Smooth muscle cell (in vitro differentiated cells): ENCODE measurements at regions not wholly inside any gene's neighbourhood (a gene's known extent, or its start where the extent isn't known, plus 50 kb on each side); places are given as distances from the start of the nearest gene placed in this dataset.

Experiments used
- DNase-seq: peaks from one replicate; lab custom pipeline; 2025; ENCODE audit not compliant: unreplicated experiment; lab: John Stamatoyannopoulos, UW
- H2AFZ ChIP-seq: fragments of 200-600 bp; sonication (generic); 2 replicates; pipeline ENCODE4 v1.6.0; 2016; ENCODE audit warnings: antibody characterized with exemption, low read depth, mild to moderate bottlenecking
- H3F3A ChIP-seq: fragments of 200-600 bp; sonication (generic); 2 replicates; pipeline ENCODE4 v1.6.0; 2017; ENCODE audit warnings: antibody characterized with exemption, low read depth
- H3K27ac ChIP-seq: fragments of 200-600 bp; sonication (generic); 2 replicates; pipeline ENCODE4 v1.5.1; 2016; ENCODE audit warnings: low read depth, mild to moderate bottlenecking
- H3K27me3 ChIP-seq: fragments of 200-600 bp; sonication (generic); 2 replicates; pipeline ENCODE4 v1.6.1; 2016; ENCODE audit warnings: low read depth, mild to moderate bottlenecking
- H3K36me3 ChIP-seq: fragments of 200-600 bp; sonication (generic); 2 replicates; pipeline ENCODE4 v1.5.1; 2016; ENCODE audit warnings: low read depth
- H3K4me1 ChIP-seq: fragments of 200-600 bp; sonication (generic); 2 replicates; pipeline ENCODE4 v1.5.1; 2016; ENCODE audit warnings: low read depth
- H3K4me2 ChIP-seq: fragments of 200-600 bp; sonication (generic); 2 replicates; pipeline ENCODE4 v1.6.0; 2016; ENCODE audit warnings: mild to moderate bottlenecking
- H3K4me3 ChIP-seq: fragments of 200-600 bp; sonication (generic); 2 replicates; pipeline ENCODE4 v1.5.1; 2016; ENCODE audit warnings: mild to moderate bottlenecking
- H3K79me2 ChIP-seq: fragments of 200-600 bp; sonication (generic); 2 replicates; pipeline ENCODE4 v1.6.0; 2016; ENCODE audit warnings: low read depth, mild to moderate bottlenecking
- H3K9ac ChIP-seq: fragments of 200-600 bp; sonication (generic); 2 replicates; pipeline ENCODE4 v1.6.0; 2016; ENCODE audit warnings: low read depth
- H3K9me3 ChIP-seq: fragments of 200-600 bp; sonication (generic); replicated peaks from 2 replicates; pipeline ENCODE4 v1.5.1; 2016; ENCODE audit warnings: low read depth
- H4K20me1 ChIP-seq: fragments of 200-600 bp; sonication (generic); 2 replicates; pipeline ENCODE4 v1.6.0; 2016; ENCODE audit warnings: low read depth
- CTCF ChIP-seq: fragments of 200-600 bp; sonication (generic); IDR thresholded peaks from 2 replicates; pipeline ENCODE4 v1.5.1; 2017; ENCODE audit warnings: borderline replicate concordance, mild to moderate bottlenecking, antibody characterized with exemption; ENCODE audit not compliant: insufficient read depth, poor library complexity, severe bottlenecking
- WGBS: methylation state at CpG from one replicate; pipeline ENCODE4 v1.1.7; 2016; ENCODE audit warnings: low lambda C conversion rate; 5-methylcytosine and 5-hydroxymethylcytosine counted together

DNA sequence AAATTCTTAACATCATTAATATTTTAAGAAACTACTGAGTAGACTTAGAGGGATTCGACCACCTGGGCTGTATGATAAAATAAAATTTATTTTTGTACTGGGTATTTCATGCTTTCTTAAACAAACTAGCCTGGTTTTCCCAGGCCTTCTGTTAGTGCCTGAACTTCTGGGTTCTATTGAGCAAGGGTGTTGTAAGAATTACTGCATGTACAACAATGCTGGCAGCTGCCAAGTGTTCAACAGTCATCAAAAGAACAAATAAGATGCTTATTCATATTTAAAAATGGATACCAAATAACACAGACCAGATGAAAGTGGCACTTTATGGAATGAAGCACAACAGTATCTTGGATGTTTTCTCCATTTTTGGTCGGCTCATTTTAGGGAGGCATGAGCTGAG lies 123.2 kb upstream of the FBXL7 start:
- no peak overlapping the region for H3K9ac ChIP-seq
- no peak overlapping the region for H3K4me2 ChIP-seq
- H3K27ac ChIP-seq, result no peak overlapping the region
- H3K36me3 ChIP-seq, result no peaks in the 10 kb centered on the region
- H3K27me3 ChIP-seq, result peaks cover 23% of the 10 kb centered on the region
- H3K4me1 ChIP-seq, result no peaks in the 10 kb centered on the region
- WGBS, result 82% methylated on average over 2 of the region's 2 CpGs
- H3K4me3 ChIP-seq, result no peak overlapping the region
- no peak for TF ChIP-seq CTCF
- H3K79me2 ChIP-seq, result no peaks in the 10 kb centered on the region
- H2AFZ ChIP-seq, result no peak overlapping the region
- H3K9me3 ChIP-seq, result no peaks in the 10 kb centered on the region
- H4K20me1 ChIP-seq, result no peaks in the 10 kb centered on the region
- no peak for DNase-seq
- no peaks in the 10 kb centered on the region for H3F3A ChIP-seq

GRCh38 chr5:15376088-15376487 lies 123.9 kb upstream of the FBXL7 start:
- DNase-seq, result no peak
- Histone ChIP-seq H3K9ac (no peak overlapping the region), H3K27me3 (peaks cover 20% of the 10 kb centered on the region), H2AFZ (no peak overlapping the region), H3K4me1 (no peaks in the 10 kb centered on the region), H3K4me2 (no peak overlapping the region), H3K36me3 (no peaks in the 10 kb centered on the region), H3K79me2 (no peaks in the 10 kb centered on the region), H3K4me3 (no peak overlapping the region), H3K9me3 (no peaks in the 10 kb centered on the region), H3K27ac (no peak overlapping the region), H4K20me1 (no peaks in the 10 kb centered on the region), H3F3A (no peaks in the 10 kb centered on the region)
- 85% methylated on average over 1 of the region's 1 CpG for WGBS
- no peak for TF ChIP-seq CTCF

GRCh38 chr5:15375559-15375958 lies 124.4 kb upstream of the FBXL7 start:
- no peaks in the 10 kb centered on the region for H3K9me3 ChIP-seq
- no peaks in the 10 kb centered on the region for H3K79me2 ChIP-seq
- peaks cover 18% of the 10 kb centered on the region for H3K27me3 ChIP-seq
- H2AFZ ChIP-seq, result no peak overlapping the region
- H3K27ac ChIP-seq, result no peak overlapping the region
- H3K4me2 ChIP-seq, result no peak overlapping the region
- 97% methylated on average over 1 of the region's 1 CpG for WGBS
- no peaks in the 10 kb centered on the region for H3K4me1 ChIP-seq
- no peak overlapping the region for H3K9ac ChIP-seq
- H3F3A ChIP-seq, result no peaks in the 10 kb centered on the region
- no peak for DNase-seq
- no peak overlapping the region for H3K4me3 ChIP-seq
- H4K20me1 ChIP-seq, result no peaks in the 10 kb centered on the region
- no peaks in the 10 kb centered on the region for H3K36me3 ChIP-seq
- TF ChIP-seq CTCF, result no peak

GRCh38 chr5:15374886-15375285 lies 125.1 kb upstream of the FBXL7 start:
- TF ChIP-seq CTCF, result no peak
- H4K20me1 ChIP-seq, result no peaks in the 10 kb centered on the region
- no peaks in the 10 kb centered on the region for H3K36me3 ChIP-seq

More at GRCh38 chr5:15374886-15375285, 125.1 kb upstream of the FBXL7 start:
- H3K4me1 ChIP-seq, result no peaks in the 10 kb centered on the region
- no peak overlapping the region for H3K4me3 ChIP-seq
- no peak overlapping the region for H3K9ac ChIP-seq
- H3K9me3 ChIP-seq, result no peaks in the 10 kb centered on the region
- DNase-seq, result no peak
- no peaks in the 10 kb centered on the region for H3K79me2 ChIP-seq
- no peak overlapping the region for H2AFZ ChIP-seq
- no peaks in the 10 kb centered on the region for H3F3A ChIP-seq
- H3K4me2 ChIP-seq, result no peak overlapping the region
- no peak overlapping the region for H3K27ac ChIP-seq
- peaks cover 13% of the 10 kb centered on the region for H3K27me3 ChIP-seq
